Progenitor cell of endocrine pancreas (in vitro differentiated cells): ENCODE measurements at regions not wholly inside any gene's neighbourhood (a gene's known extent, or its start where the extent isn't known, plus 50 kb on each side); places are given as distances from the start of the nearest gene placed in this dataset.
A peak's percentile ranks its signal among the peaks of the same experiment; 100 is the strongest.

Experiments
- DNase-seq: peaks from one replicate; pipeline ENCODE4 v3.0.0; 2021; ENCODE audit warnings: low spot score; ENCODE audit not compliant: unreplicated experiment
- H3K27ac Mint-ChIP-seq: 2 replicates; pipeline ENCODE4 v1.8.0; 2021; ENCODE audit warnings: mild to moderate bottlenecking, moderate library complexity, mixed read lengths
- H3K27me3 Mint-ChIP-seq: 2 replicates; pipeline ENCODE4 v1.8.0; 2021; ENCODE audit warnings: mixed read lengths
- H3K36me3 Mint-ChIP-seq: 2 replicates; pipeline ENCODE4 v1.8.0; 2022; ENCODE audit warnings: mixed read lengths; ENCODE audit not compliant: insufficient read depth
- H3K4me1 Mint-ChIP-seq: 2 replicates; pipeline ENCODE4 v1.8.0; 2021; ENCODE audit warnings: low read depth, mixed read lengths
- H3K4me3 Mint-ChIP-seq: 2 replicates; pipeline ENCODE4 v1.8.0; 2021; ENCODE audit warnings: low read depth, mild to moderate bottlenecking, moderate library complexity, mixed read lengths
- H3K9me3 Mint-ChIP-seq: 2 replicates; pipeline ENCODE4 v1.8.0; 2021; ENCODE audit warnings: low read depth, mixed read lengths
- CTCF ChIP-seq: fragments of 200-600 bp; sonication (generic); IDR thresholded peaks from one replicate; pipeline ENCODE4 v1.5.0; 2021; ENCODE audit warnings: antibody characterized with exemption, mild to moderate bottlenecking; ENCODE audit not compliant: unreplicated experiment

GRCh38 chr21:27564684-27565301 is 597.9 kb upstream of the ADAMTS5 start:
- no peak overlapping the region for H3K27ac Mint-ChIP-seq
- no peak overlapping the region for H3K4me3 Mint-ChIP-seq
- H3K36me3 Mint-ChIP-seq = no peaks in the 10 kb centered on the region
- H3K27me3 Mint-ChIP-seq = no peaks in the 10 kb centered on the region
- peak; percentile 81 for TF ChIP-seq CTCF
- peaks cover 5% of the 10 kb centered on the region for H3K4me1 Mint-ChIP-seq
- no peak for DNase-seq
- H3K9me3 Mint-ChIP-seq = no peaks in the 10 kb centered on the region

GRCh38 chr21:27562303-27562702 is 595.4 kb upstream of the ADAMTS5 start:
- H3K4me1 Mint-ChIP-seq = peaks cover 5% of the 10 kb centered on the region
- H3K27me3 Mint-ChIP-seq = no peaks in the 10 kb centered on the region
- H3K27ac Mint-ChIP-seq = no peak overlapping the region
- H3K36me3 Mint-ChIP-seq = no peaks in the 10 kb centered on the region
- no peak for TF ChIP-seq CTCF
- H3K9me3 Mint-ChIP-seq = no peaks in the 10 kb centered on the region
- no peak for DNase-seq
- H3K4me3 Mint-ChIP-seq = no peak overlapping the region

GRCh38 chr21:27561116-27561515 is 594.2 kb upstream of the ADAMTS5 start:
- H3K4me1 Mint-ChIP-seq = peaks cover 5% of the 10 kb centered on the region
- no peak overlapping the region for H3K27ac Mint-ChIP-seq
- no peak overlapping the region for H3K4me3 Mint-ChIP-seq
- DNase-seq = no peak
- TF ChIP-seq CTCF = no peak
- no peaks in the 10 kb centered on the region for H3K27me3 Mint-ChIP-seq
- H3K9me3 Mint-ChIP-seq = peaks cover 2% of the 10 kb centered on the region
- H3K36me3 Mint-ChIP-seq = no peaks in the 10 kb centered on the region

GRCh38 chr21:27557356-27557755 is 590.5 kb upstream of the ADAMTS5 start:
- Mint-ChIP-seq H3K9me3 (peaks cover 12% of the 10 kb centered on the region), H3K27ac (no peak overlapping the region), H3K36me3 (no peaks in the 10 kb centered on the region), H3K4me3 (no peak overlapping the region), H3K27me3 (no peaks in the 10 kb centered on the region), H3K4me1 (no peaks in the 10 kb centered on the region)
- no peak for TF ChIP-seq CTCF
- no peak for DNase-seq

- no peak for TF ChIP-seq CTCF
- Mint-ChIP-seq H3K27ac (no peak overlapping the region), H3K36me3 (no peaks in the 10 kb centered on the region), H3K4me3 (no peak overlapping the region), H3K4me1 (no peaks in the 10 kb centered on the region), H3K9me3 (peaks cover 18% of the 10 kb centered on the region), H3K27me3 (no peaks in the 10 kb centered on the region)
- no peak for DNase-seq
Observed at GRCh38 chr21:27555996-27556395, 589.1 kb upstream of the ADAMTS5 start.
